ENCODE measurements at regions not wholly inside any gene's neighbourhood (a gene's known extent, or its start where the extent isn't known, plus 50 kb on each side); places are given as distances from the start of the nearest gene placed in this dataset.

DNA sequence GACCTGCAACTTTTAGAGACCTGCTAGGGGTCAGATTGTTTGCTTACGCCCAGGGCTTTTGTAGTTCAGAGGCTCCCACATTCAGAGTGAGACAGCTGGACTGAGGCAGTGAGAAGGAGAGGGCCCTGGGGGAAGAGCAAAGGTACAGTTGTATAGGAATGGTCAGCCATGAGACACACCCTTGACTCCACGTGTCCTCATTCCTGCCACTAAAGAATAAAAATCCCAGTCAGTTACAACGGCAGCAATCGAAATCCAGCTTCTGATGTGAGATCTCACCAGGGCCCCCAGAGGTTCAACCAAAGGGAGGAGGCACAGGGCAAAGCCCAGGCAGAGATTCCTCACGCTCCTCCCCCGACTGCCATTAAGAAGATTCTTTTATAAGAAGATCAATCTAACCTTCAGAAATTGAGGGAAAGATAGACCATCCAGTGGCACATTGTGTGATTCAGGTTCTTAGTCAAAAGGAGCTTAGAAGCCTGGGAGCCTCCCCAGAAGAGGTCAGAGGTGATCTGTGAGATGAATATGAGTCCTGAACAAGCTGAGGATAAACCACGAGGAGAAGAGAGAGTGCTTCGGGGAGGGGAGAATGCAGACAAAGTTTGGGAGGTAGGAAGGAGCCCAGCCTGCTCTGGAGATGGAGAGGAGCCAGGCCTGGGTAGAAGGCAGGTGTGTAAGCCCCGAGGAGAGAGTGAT is 317.0 kb downstream of the CYP26B1 start:
- TF ChIP-seq CEBPB (IDR thresholded peaks at IDR 0.05; ENCODE audit: low read depth, low read length) (no peak), EZH2 (IDR thresholded peaks at IDR 0.05; ENCODE audit: low read depth, low read length, severe bottlenecking) (no peak), CHD2 (IDR thresholded peaks at IDR 0.05; ENCODE audit: low read length) (no peak), TAF1 (IDR thresholded peaks at IDR 0.05; ENCODE audit: low read depth, low read length) (no peak), SRF (IDR thresholded peaks at IDR 0.05; ENCODE audit: low read depth, low read length) (no peak), BCL11A (IDR thresholded peaks at IDR 0.05; ENCODE audit: low read depth in 2 of 2, low read length in 2 of 2) (no peak), CBX5 (IDR thresholded peaks at IDR 0.05; ENCODE audit: low read depth, low read length) (no peak), EP300 (IDR thresholded peaks at IDR 0.05; ENCODE audit: borderline replicate concordance in 1 of 2, low read depth in 2 of 2, low read length in 2 of 2) (no peak), CBX8 (IDR thresholded peaks at IDR 0.05; ENCODE audit: borderline replicate concordance, low read depth, low read length) (no peak), POLR2A (IDR thresholded peaks at IDR 0.05; ENCODE audit: control extremely low read depth in 1 of 2, low read depth in 2 of 2, low read length in 2 of 2) (no peak), JUND (IDR thresholded peaks at IDR 0.05; ENCODE audit: low read length) (no peak)
- TF ChIP-seq, protein P1, sequence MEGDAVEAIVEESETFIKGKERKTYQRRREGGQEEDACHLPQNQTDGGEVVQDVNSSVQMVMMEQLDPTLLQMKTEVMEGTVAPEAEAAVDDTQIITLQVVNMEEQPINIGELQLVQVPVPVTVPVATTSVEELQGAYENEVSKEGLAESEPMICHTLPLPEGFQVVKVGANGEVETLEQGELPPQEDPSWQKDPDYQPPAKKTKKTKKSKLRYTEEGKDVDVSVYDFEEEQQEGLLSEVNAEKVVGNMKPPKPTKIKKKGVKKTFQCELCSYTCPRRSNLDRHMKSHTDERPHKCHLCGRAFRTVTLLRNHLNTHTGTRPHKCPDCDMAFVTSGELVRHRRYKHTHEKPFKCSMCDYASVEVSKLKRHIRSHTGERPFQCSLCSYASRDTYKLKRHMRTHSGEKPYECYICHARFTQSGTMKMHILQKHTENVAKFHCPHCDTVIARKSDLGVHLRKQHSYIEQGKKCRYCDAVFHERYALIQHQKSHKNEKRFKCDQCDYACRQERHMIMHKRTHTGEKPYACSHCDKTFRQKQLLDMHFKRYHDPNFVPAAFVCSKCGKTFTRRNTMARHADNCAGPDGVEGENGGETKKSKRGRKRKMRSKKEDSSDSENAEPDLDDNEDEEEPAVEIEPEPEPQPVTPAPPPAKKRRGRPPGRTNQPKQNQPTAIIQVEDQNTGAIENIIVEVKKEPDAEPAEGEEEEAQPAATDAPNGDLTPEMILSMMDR (IDR thresholded peaks at IDR 0.05; ENCODE audit: control extremely low read depth in 1 of 3, insufficient read depth in 1 of 3, low read depth in 1 of 3, low read length in 3 of 3): no peak
